Kidney (tissue), 13 donors: ENCODE measurements at regions not wholly inside any gene's neighbourhood (a gene's known extent, or its start where the extent isn't known, plus 50 kb on each side); places are given as distances from the start of the nearest gene placed in this dataset.
"Not testable (repeated sequence)": the region's sequence is repeated elsewhere in the genome, so short reads cannot be mapped to it uniquely, and the experiment has no call there.

ENCODE experiments used
- DNase-seq, 5 donors: peaks; one replicate each; pipeline ENCODE4 v3.0.0-alpha.2; 2013 to 2020
- FAIRE-seq: peaks from 2 replicates; lab custom pipeline; 2012; peaks lifted over from hg19 to GRCh38; lab: Jason Lieb, UNC
- H3K27ac ChIP-seq, 2 donors: one replicate each; pipeline ENCODE4 v1.7.0; 2013; ENCODE audit warnings: low read depth in 2 of 2, low read length in 2 of 2, inconsistent platforms in 1 of 2
- H3K27me3 ChIP-seq: one replicate; pipeline ENCODE4 v1.7.1; 2013; ENCODE audit warnings: low read length, inconsistent platforms; ENCODE audit not compliant: control insufficient read depth, insufficient read depth
- H3K36me3 ChIP-seq, 3 donors: one replicate each; pipeline versions ENCODE4 v1.7.0 to v1.7.1; 2013; ENCODE audit warnings: low read length in 3 of 3, control low read depth in 1 of 3, inconsistent platforms in 1 of 3; ENCODE audit not compliant: insufficient read depth in 3 of 3, control insufficient read depth in 2 of 3
- H3K4me1 ChIP-seq, 3 donors: one replicate each; pipeline versions ENCODE4 v1.7.0 to v1.7.1; 2013; ENCODE audit warnings: low read length in 3 of 3, inconsistent platforms in 1 of 3, low read depth in 1 of 3; ENCODE audit not compliant: control insufficient read depth in 2 of 3, insufficient read depth in 2 of 3
- H3K4me3 ChIP-seq, 3 donors: one replicate each; pipeline versions ENCODE4 v1.7.0 to v1.8.1; 2013; ENCODE audit warnings: low read length in 3 of 3, control low read depth in 1 of 3, inconsistent platforms in 1 of 3
- H3K9ac ChIP-seq, 3 donors: one replicate each; pipeline versions ENCODE4 v1.7.0 to v1.7.1; 2013; ENCODE audit warnings: low read length in 3 of 3, control low read depth in 1 of 3, inconsistent platforms in 1 of 3
- H3K9me3 ChIP-seq, 3 donors: one replicate each; pipeline versions ENCODE4 v1.7.0 to v1.7.1; 2013; ENCODE audit warnings: low read length in 3 of 3, control low read depth in 1 of 3, inconsistent platforms in 1 of 3; ENCODE audit not compliant: control insufficient read depth in 2 of 3, insufficient read depth in 1 of 3
- intact Hi-C: fragments of 100-400 bp; cut with DNase I; formaldehyde crosslinking; loops from one replicate; pipeline ENCODE4 v1.11.1; 2022
- TF ChIP-seq, protein P1 (sequence below): IDR thresholded peaks from 3 replicates; pipeline ENCODE4 v1.5.1; 2012; ENCODE audit warnings: mild to moderate bottlenecking, moderate library complexity, borderline replicate concordance; ENCODE audit not compliant: insufficient read depth; ENCODE audit errors: extremely low read depth
- donor health status: control.
- donor health status: control.
- donor health status: control.
- donor health status: control.
- donor health status: control.
- donor health status: DM: yes; HTN: yes; CAD: no.
- donor health status: Normal renal cell carcinoma (clear cell type).

DNA sequence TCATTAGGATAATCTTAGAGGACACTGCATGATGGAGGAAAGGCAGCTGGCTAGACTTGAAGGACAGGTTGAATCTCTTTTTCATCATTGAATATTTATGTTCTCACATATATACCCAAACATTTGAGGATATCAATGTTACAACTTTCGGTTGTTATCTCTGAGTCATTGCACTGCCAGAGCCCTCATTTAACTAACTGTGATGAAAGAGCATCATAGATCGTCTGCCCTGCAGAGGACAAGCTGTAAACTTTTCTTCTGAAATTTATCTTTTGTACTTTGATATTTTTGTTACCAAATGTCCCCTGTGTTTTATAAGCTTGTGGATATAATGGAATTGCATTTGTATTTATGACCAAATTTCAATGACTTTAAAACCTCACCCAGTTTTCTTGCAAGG is 298.7 kb downstream of the PHF14 start:
- Histone ChIP-seq H3K36me3 (no peaks in the 10 kb centered on the region), H3K9ac (no peak overlapping the region), H3K9me3 (no peaks in the 10 kb centered on the region), H3K4me1 (no peaks in the 10 kb centered on the region), H3K27ac (no peak overlapping the region), H3K4me3 (no peak overlapping the region), H3K27me3 (no peaks in the 10 kb centered on the region)
- FAIRE-seq: no peak
- TF ChIP-seq, protein P1, sequence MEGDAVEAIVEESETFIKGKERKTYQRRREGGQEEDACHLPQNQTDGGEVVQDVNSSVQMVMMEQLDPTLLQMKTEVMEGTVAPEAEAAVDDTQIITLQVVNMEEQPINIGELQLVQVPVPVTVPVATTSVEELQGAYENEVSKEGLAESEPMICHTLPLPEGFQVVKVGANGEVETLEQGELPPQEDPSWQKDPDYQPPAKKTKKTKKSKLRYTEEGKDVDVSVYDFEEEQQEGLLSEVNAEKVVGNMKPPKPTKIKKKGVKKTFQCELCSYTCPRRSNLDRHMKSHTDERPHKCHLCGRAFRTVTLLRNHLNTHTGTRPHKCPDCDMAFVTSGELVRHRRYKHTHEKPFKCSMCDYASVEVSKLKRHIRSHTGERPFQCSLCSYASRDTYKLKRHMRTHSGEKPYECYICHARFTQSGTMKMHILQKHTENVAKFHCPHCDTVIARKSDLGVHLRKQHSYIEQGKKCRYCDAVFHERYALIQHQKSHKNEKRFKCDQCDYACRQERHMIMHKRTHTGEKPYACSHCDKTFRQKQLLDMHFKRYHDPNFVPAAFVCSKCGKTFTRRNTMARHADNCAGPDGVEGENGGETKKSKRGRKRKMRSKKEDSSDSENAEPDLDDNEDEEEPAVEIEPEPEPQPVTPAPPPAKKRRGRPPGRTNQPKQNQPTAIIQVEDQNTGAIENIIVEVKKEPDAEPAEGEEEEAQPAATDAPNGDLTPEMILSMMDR: no peak
- no peak for DNase-seq
- intact Hi-C loops: no loop called here

DNA sequence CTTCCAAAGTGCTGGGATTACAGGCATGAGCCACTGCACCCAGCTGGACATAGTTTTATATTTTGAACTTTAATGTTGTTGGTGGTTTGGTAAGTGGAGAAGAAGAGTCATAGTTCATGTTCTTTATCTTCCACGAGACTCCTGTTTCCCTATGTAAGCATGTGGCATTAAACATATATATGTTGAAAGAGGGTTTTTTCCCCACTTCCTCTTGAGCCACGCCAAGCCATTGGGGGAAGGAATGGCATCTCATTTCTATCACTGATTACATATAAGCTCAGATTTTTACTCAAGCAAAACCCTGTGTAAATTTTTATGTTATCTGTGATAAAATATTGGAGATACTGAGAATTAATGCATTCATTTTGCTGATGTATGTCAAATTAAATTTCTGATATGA is 300.4 kb downstream of the PHF14 start:
- FAIRE-seq: no peak
- TF ChIP-seq, protein P1: no peak

DNA sequence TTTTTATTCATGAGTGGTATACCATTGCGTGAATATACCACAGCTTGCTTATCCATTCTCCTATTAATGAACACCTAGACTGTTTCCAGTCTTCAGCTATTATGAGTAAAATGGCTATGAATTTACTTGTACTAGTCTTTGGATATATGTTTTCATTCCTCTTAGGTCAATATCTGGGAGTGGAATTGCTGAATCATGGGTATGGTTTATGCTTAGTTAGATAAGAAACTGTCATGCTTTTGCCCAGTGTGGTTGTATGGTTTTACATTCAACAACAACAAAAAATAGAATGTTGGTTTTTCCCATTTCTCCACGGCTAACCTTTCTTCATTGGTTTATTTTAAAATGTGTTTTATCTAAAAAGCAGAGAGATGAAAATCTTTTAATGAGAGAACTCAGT is 308.3 kb downstream of the PHF14 start:
- no peaks in the 10 kb centered on the region for H3K9me3 ChIP-seq
- FAIRE-seq (no peak), DNase-seq (no peak)
- H3K9ac ChIP-seq: no peak overlapping the region
- H3K4me1 ChIP-seq: no peaks in the 10 kb centered on the region
- TF ChIP-seq, protein P1: no peak
- intact Hi-C loops: no loop called here
- no peaks in the 10 kb centered on the region for H3K36me3 ChIP-seq
- H3K27ac ChIP-seq: no peak overlapping the region
- no peaks in the 10 kb centered on the region for H3K27me3 ChIP-seq
- no peak overlapping the region for H3K4me3 ChIP-seq

More for the DNA sequence above, 300.4 kb downstream of the PHF14 start:
- no peak overlapping the region for H3K27ac ChIP-seq
- no peak for DNase-seq
- no peak overlapping the region for H3K9ac ChIP-seq
- H3K36me3 ChIP-seq: no peaks in the 10 kb centered on the region
- no peaks in the 10 kb centered on the region for H3K9me3 ChIP-seq
- H3K27me3 ChIP-seq: no peaks in the 10 kb centered on the region
- H3K4me3 ChIP-seq: no peak overlapping the region
- H3K4me1 ChIP-seq: no peaks in the 10 kb centered on the region
- intact Hi-C loops: no loop called here

DNA sequence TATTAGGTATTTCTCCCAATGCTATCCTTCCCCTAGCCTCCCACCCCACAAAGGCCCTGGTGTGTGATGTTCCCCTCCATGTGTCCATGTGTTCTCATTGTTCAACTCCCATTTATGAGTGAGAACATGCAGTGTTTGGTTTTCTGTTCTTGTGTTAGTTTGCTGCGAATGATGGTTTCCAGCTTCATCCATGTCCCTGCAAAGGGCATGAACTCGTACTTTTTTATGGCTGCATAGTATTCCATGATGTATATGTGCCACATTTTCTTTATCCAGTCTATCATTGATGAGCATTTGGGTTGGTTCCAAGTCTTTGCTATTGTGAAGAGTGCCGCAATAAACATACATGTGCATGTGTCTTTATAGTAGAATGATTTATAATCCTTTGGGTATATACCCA is 309.9 kb downstream of the PHF14 start:
- H3K27ac ChIP-seq, H3K9ac ChIP-seq, FAIRE-seq, intact Hi-C loops, H3K27me3 ChIP-seq, H3K9me3 ChIP-seq, DNase-seq, H3K4me1 ChIP-seq, H3K36me3 ChIP-seq, H3K4me3 ChIP-seq: not testable (repeated sequence)
